ENCODE measurements at regions not wholly inside any gene's neighbourhood (a gene's known extent, or its start where the extent isn't known, plus 50 kb on each side); places are given as distances from the start of the nearest gene placed in this dataset.

GRCh38 chr10:10500937-10501336, 516.7 kb upstream of the CELF2 start:
- DNase-seq (ENCODE audit: low read depth in 2 of 2): no peak

- no peak for DNase-seq (ENCODE audit: low read depth in 2 of 2)
Measured at GRCh38 chr10:10503772-10504171, 513.9 kb upstream of the CELF2 start.

GRCh38 chr10:10508211-10508610, 509.5 kb upstream of the CELF2 start:
- DNase-seq (ENCODE audit: low read depth in 2 of 2): no peak

- no peak for DNase-seq (ENCODE audit: low read depth in 2 of 2)
Measured at GRCh38 chr10:10510179-10510578, 507.5 kb upstream of the CELF2 start.

- DNase-seq (ENCODE audit: low read depth in 2 of 2): no peak
Measured at GRCh38 chr10:10513067-10513466, 504.6 kb upstream of the CELF2 start.

- no peak for DNase-seq (ENCODE audit: low read depth in 2 of 2)
Measured at GRCh38 chr10:10513898-10514297, 503.8 kb upstream of the CELF2 start.

GRCh38 chr10:10514797-10515196, 502.9 kb upstream of the CELF2 start:
- no peak for DNase-seq (ENCODE audit: low read depth in 2 of 2)

GRCh38 chr10:10515479-10516204, 502.0 kb upstream of the CELF2 start:
- DNase-seq (ENCODE audit: low read depth in 2 of 2): no peak

GRCh38 chr10:10516346-10517130, 501.1 kb upstream of the CELF2 start:
- no peak for DNase-seq (ENCODE audit: low read depth in 2 of 2)

- DNase-seq (ENCODE audit: low read depth in 2 of 2): no peak
Measured at GRCh38 chr10:10517866-10518265, 499.8 kb upstream of the CELF2 start.

GRCh38 chr10:10519674-10520073, 498.0 kb upstream of the CELF2 start:
- no peak for DNase-seq (ENCODE audit: low read depth in 2 of 2)

- no peak for DNase-seq (ENCODE audit: low read depth in 2 of 2)
Measured at GRCh38 chr10:10520491-10521385, 496.9 kb upstream of the CELF2 start.

GRCh38 chr10:10526846-10527245, 490.8 kb upstream of the CELF2 start:
- DNase-seq (ENCODE audit: low read depth in 2 of 2): no peak

GRCh38 chr10:10527861-10528562, 489.7 kb upstream of the CELF2 start:
- no peak for DNase-seq (ENCODE audit: low read depth in 2 of 2)

- DNase-seq (ENCODE audit: low read depth in 2 of 2): no peak
Measured at GRCh38 chr10:10528563-10528910, 489.1 kb upstream of the CELF2 start.

GRCh38 chr10:10530313-10530712, 487.4 kb upstream of the CELF2 start:
- DNase-seq (ENCODE audit: low read depth in 2 of 2): no peak

- no peak for DNase-seq (ENCODE audit: low read depth in 2 of 2)
Measured at GRCh38 chr10:10532236-10532635, 485.4 kb upstream of the CELF2 start.

GRCh38 chr10:10532826-10533225, 484.8 kb upstream of the CELF2 start:
- no peak for DNase-seq (ENCODE audit: low read depth in 2 of 2)

GRCh38 chr10:10533437-10533836, 484.2 kb upstream of the CELF2 start:
- no peak for DNase-seq (ENCODE audit: low read depth in 2 of 2)

- DNase-seq (ENCODE audit: low read depth in 2 of 2): no peak
Measured at GRCh38 chr10:10538326-10538725, 479.3 kb upstream of the CELF2 start.

- no peak for DNase-seq (ENCODE audit: low read depth in 2 of 2)
Measured at GRCh38 chr10:10540398-10540797, 477.3 kb upstream of the CELF2 start.

GRCh38 chr10:10542477-10542876, 475.2 kb upstream of the CELF2 start:
- no peak for DNase-seq (ENCODE audit: low read depth in 2 of 2)

Measured in activated CD4-positive, alpha-beta T cell treated with anti-CD3 and anti-CD28 coated beads for 24 hours (primary cell).